K562 (cell line): ENCODE measurements at regions not wholly inside any gene's neighbourhood (a gene's known extent, or its start where the extent isn't known, plus 50 kb on each side); places are given as distances from the start of the nearest gene placed in this dataset.

Experiments used
- ATAC-seq: fragments of 200-7000 bp; cut with Tn5 transposase; 3 replicates; pipeline ENCODE4 v1.9.1; 2020; ENCODE audit warnings: moderate library complexity
- BruUV-seq: library from RNA; stranded (reverse); fragments of 400-500 nt; replicated peaks from 2 replicates; lab custom pipeline; 2021; lab: Mats Ljungman, UMichigan
- CTCF ChIA-PET: fragments of 300-600 bp; formaldehyde crosslinking; extraction: SDS; loops from one replicate; lab custom pipeline; 2021; ENCODE audit warnings: low intra/inter-chr PET ratio; lab: Yijun Ruan, JAX
- POLR2A ChIA-PET: fragments of 300-600, 350-650 bp; sonication (Branson Sonifier 250); formaldehyde crosslinking; extraction: SDS; loops from one replicate; lab custom pipeline; 2021; ENCODE audit warnings: antibody characterized with exemption, inconsistent platforms; lab: Yijun Ruan, JAX
- DNase-seq, 4 experiments: peaks; one replicate each; pipeline versions ENCODE4 v3.0.0 to v3.0.0-alpha.2; 2011 to 2018; ENCODE audit warnings: low spot score in 3 of 4, mixed read lengths in 3 of 4; ENCODE audit errors: extremely low read depth in 1 of 4
- FAIRE-seq: peaks from 2 replicates; lab custom pipeline; 2011; peaks lifted over from hg19 to GRCh38; lab: Jason Lieb, UNC
- H2AFZ ChIP-seq: 2 replicates; pipeline ENCODE4 v1.6.0; 2011; ENCODE audit warnings: low read depth, low read length, control low read depth, inconsistent platforms
- H3K27ac ChIP-seq: fragments of 200-600 bp; 3 replicates; pipeline ENCODE4 v1.8.0; 2011; ENCODE audit warnings: low read depth, mild to moderate bottlenecking, control low read depth, inconsistent platforms, low read length, moderate library complexity, mixed read lengths; ENCODE audit errors: extremely low read depth
- H3K27me3 ChIP-seq, 2 experiments: fragments of 300-600 bp in 1 of 2; 2 replicates in 1 of 2; 3 replicates in 1 of 2; pipeline versions ENCODE4 v1.6.0 to v1.8.0; 2011; ENCODE audit warnings: inconsistent platforms in 2 of 2, low read length in 2 of 2, mild to moderate bottlenecking in 1 of 2, mixed read lengths in 1 of 2, moderate library complexity in 1 of 2; ENCODE audit not compliant: control insufficient read depth in 2 of 2, insufficient read depth in 2 of 2
- H3K36me3 ChIP-seq: fragments of 300-600 bp; 3 replicates; pipeline ENCODE4 v1.8.0; 2011; ENCODE audit warnings: mild to moderate bottlenecking, low read length, inconsistent platforms; ENCODE audit not compliant: control insufficient read depth, insufficient read depth
- H3K4me1 ChIP-seq, 2 experiments: fragments of 200-600 bp in 1 of 2; replicated peaks in 1 of 2; 2 replicates in 1 of 2; 3 replicates in 1 of 2; pipeline versions ENCODE4 v1.5.1 to v1.8.0; 2011; ENCODE audit warnings: inconsistent platforms in 2 of 2, low read length in 2 of 2, mild to moderate bottlenecking in 1 of 2, mixed read lengths in 1 of 2, moderate library complexity in 1 of 2; ENCODE audit not compliant: control insufficient read depth in 2 of 2, insufficient read depth in 2 of 2
- H3K4me2 ChIP-seq: 2 replicates; pipeline ENCODE4 v1.6.1; 2011; ENCODE audit warnings: low read length, control low read depth, inconsistent platforms, mixed read lengths; ENCODE audit not compliant: insufficient read depth
- H3K4me3 ChIP-seq: fragments of 200-600 bp; sonication (generic), shearing (Covaris generic); 2 replicates; pipeline ENCODE4 v1.5.1; 2016; ENCODE audit warnings: control low read depth, inconsistent platforms
- H3K79me2 ChIP-seq: fragments of 200-600 bp; 3 replicates; pipeline ENCODE4 v1.8.0; 2011; ENCODE audit warnings: low read length, inconsistent platforms; ENCODE audit not compliant: control insufficient read depth, insufficient read depth
- H3K9ac ChIP-seq, 2 experiments: 2 replicates each; pipeline versions ENCODE4 v1.6.0 to v1.6.1; 2011; ENCODE audit warnings: low read depth in 2 of 2, low read length in 2 of 2, control low read depth in 1 of 2, inconsistent platforms in 1 of 2, mild to moderate bottlenecking in 1 of 2, mixed read lengths in 1 of 2; ENCODE audit not compliant: insufficient read depth in 1 of 2
- H3K9me1 ChIP-seq: one replicate; pipeline ENCODE4 v1.6.0; 2011; ENCODE audit warnings: inconsistent platforms, mild to moderate bottlenecking, low read length, moderate library complexity; ENCODE audit not compliant: control insufficient read depth, insufficient read depth
- H3K9me3 ChIP-seq: replicated peaks from 2 replicates; pipeline ENCODE4 v1.5.1; 2011; ENCODE audit warnings: low read depth, low read length, inconsistent platforms; ENCODE audit not compliant: control insufficient read depth, insufficient read depth
- H4K20me1 ChIP-seq: replicated peaks from 2 replicates; pipeline ENCODE4 v1.6.1; 2011; ENCODE audit warnings: low read length, inconsistent platforms, mixed read lengths; ENCODE audit not compliant: control insufficient read depth, insufficient read depth
- CBX2 ChIP-seq: fragments of 200-600 bp; sonication (generic); IDR thresholded peaks from one replicate; pipeline ENCODE4 v1.6.1; 2012; ENCODE audit warnings: mild to moderate bottlenecking, low read length, inconsistent platforms; ENCODE audit not compliant: insufficient read depth, poor library complexity, severe bottlenecking
- ETV1 ChIP-seq: fragments of 450-650 bp; conservative IDR thresholded peaks from 2 replicates; pipeline ENCODE4 v1.6.1; 2016; ENCODE audit warnings: missing genetic modification characterization, control low read depth, low read depth, missing compliant biosample characterization
- LARP7 ChIP-seq: fragments of 450-650 bp; IDR thresholded peaks from 2 replicates; pipeline ENCODE4 v1.6.1; 2016
- NR1H2 ChIP-seq: sonication (generic); formaldehyde crosslinking; IDR thresholded peaks from 2 replicates; pipeline ENCODE4 v1.4.0; 2020; ENCODE audit warnings: mild to moderate bottlenecking, missing genetic modification reagents
- NR4A1 ChIP-seq, 2 experiments: fragments of 250-450 bp in 1 of 2; fragments of 450-650 bp in 1 of 2; sonication (Bioruptor Pico) in 1 of 2; IDR thresholded peaks; 2 replicates each; pipeline versions ENCODE4 v1.4.0 to v1.6.1; 2016 to 2020; ENCODE audit warnings: mild to moderate bottlenecking in 2 of 2, missing compliant biosample characterization in 1 of 2, missing genetic modification characterization in 1 of 2, moderate library complexity in 1 of 2
- RNF219 ChIP-seq: fragments of 250-450 bp; sonication (Bioruptor Pico); IDR thresholded peaks from 2 replicates; pipeline ENCODE4 v1.5.0; 2022; ENCODE audit warnings: mild to moderate bottlenecking
- STAG1 ChIP-seq: sonication (generic); formaldehyde crosslinking; IDR thresholded peaks from 2 replicates; pipeline ENCODE4 v1.5.0; 2020; ENCODE audit warnings: missing genetic modification reagents, borderline replicate concordance
- TCFL5 ChIP-seq: fragments of 250-450 bp; sonication (Bioruptor Pico); conservative IDR thresholded peaks from 2 replicates; pipeline ENCODE4 v1.6.1; 2021; ENCODE audit warnings: mild to moderate bottlenecking, moderate library complexity, matching md5 sums
- WHSC1 ChIP-seq: IDR thresholded peaks from one replicate; pipeline ENCODE4 v1.6.1; 2012; ENCODE audit warnings: low read length, control low read depth, inconsistent platforms
- ZC3H11A ChIP-seq: IDR thresholded peaks from 2 replicates; pipeline ENCODE4 v1.6.1; 2012; ENCODE audit warnings: low read depth, low read length, improper control_type of control experiment
- ZNF197 ChIP-seq: fragments of 200-800 bp; sonication (Bioruptor generic); IDR thresholded peaks from 2 replicates; pipeline ENCODE4 v1.6.1; 2016; ENCODE audit warnings: low read depth, missing genetic modification characterization, missing compliant biosample characterization
- ZNF347 ChIP-seq: fragments of 450-650 bp; formaldehyde crosslinking; IDR thresholded peaks from 2 replicates; pipeline ENCODE4 v1.4.0; 2020; ENCODE audit warnings: low read depth, mild to moderate bottlenecking, moderate library complexity
- ZNF589 ChIP-seq: fragments of 200-800 bp; sonication (Bioruptor generic); IDR thresholded peaks from 2 replicates; pipeline ENCODE4 v1.6.1; 2016; ENCODE audit warnings: low read depth, missing genetic modification characterization, missing compliant biosample characterization
- WGBS: fragments of 100-300 bp; shearing (Covaris generic); methylation state at CpG from one replicate; pipeline ENCODE4 v1.1.6; 2016; ENCODE audit warnings: low coverage, mixed read lengths; ENCODE audit not compliant: insufficient coverage; ENCODE audit errors: missing lambda C conversion rate; 5-methylcytosine and 5-hydroxymethylcytosine counted together
- in situ Hi-C: fragments of 300-500 bp; cut with MboI; formaldehyde crosslinking; loops from 4 replicates; pipeline ENCODE4 v1.15.0; 2018; ENCODE audit warnings: inconsistent platforms, mixed read lengths
- intact Hi-C: fragments of 100-400 bp; cut with micrococcal nuclease; formaldehyde crosslinking; loops from 2 replicates; pipeline ENCODE4 v1.14.2; 2022

GRCh38 chr10:43857206-43857930, 208.7 kb upstream of the ZNF32 start:
- Histone ChIP-seq H3K4me2 (no peak overlapping the region), H3K9ac (no peak overlapping the region), H3K36me3 (no peaks in the 10 kb centered on the region), H3K27ac (no peak overlapping the region), H3K9me1 (no peaks in the 10 kb centered on the region), H3K4me1 (no peaks in the 10 kb centered on the region), H3K9me3 (no peaks in the 10 kb centered on the region), H3K27me3 (peaks cover 5 to 12% of the 10 kb centered on the region in 2 experiments; a peak in 3 of 5 replicates), H3K4me3 (no peak overlapping the region), H3K79me2 (no peaks in the 10 kb centered on the region), H2AFZ (no peak overlapping the region), H4K20me1 (no peaks in the 10 kb centered on the region)
- ATAC-seq (no peak), DNase-seq (no peak), FAIRE-seq (no peak)
- WGBS, result 2% methylated on average over 6 of the region's 6 CpGs
- in situ Hi-C loops, result no loop called here
- intact Hi-C loops, result loop anchor here (10.0 kb wide), 1 partner anchor 183 kb away; no protein-coding TSS in a partner anchor
- POLR2A ChIA-PET, result interaction anchor here (0.7 to 0.9 kb wide), 2 partner anchors 9 to 11 kb away, joined by 3 read pairs; no protein-coding TSS in a partner anchor
- BruUV-seq, result no TSS peak
- TF ChIP-seq STAG1 (CRISPR knock-in tag) (no peak), ZNF347 (CRISPR knock-in tag) (no peak), NR1H2 (CRISPR knock-in tag) (no peak), ZNF589 (no peak), TCFL5 (CRISPR knock-in tag) (no peak), ETV1 (tag) (no peak), CBX2 (no peak), LARP7 (no peak), NR4A1 (CRISPR knock-in tag; IDR thresholded peaks at IDR 0.05) (no peak), NR4A1 (tag; IDR thresholded peaks at IDR 0.05) (no peak), RNF219 (no peak), WHSC1 (no peak), ZC3H11A (no peak), ZNF197 (CRISPR knock-in tag) (no peak)
- CTCF ChIA-PET, result no interaction called here
